Spleen (tissue), 11 donors: ENCODE measurements at regions not wholly inside any gene's neighbourhood (a gene's known extent, or its start where the extent isn't known, plus 50 kb on each side); places are given as distances from the start of the nearest gene placed in this dataset.

Source experiments
- DNase-seq: peaks from one replicate; pipeline ENCODE4 v3.0.0-alpha.2; 2020
- H3K27ac ChIP-seq, 8 donors: fragments of 200-600 bp; sonication (generic) in 7 of 8; 1 replicate in 4 of 8; 2 replicates in 4 of 8; pipeline versions ENCODE4 v1.5.0 to v1.8.0; 2016 to 2021; ENCODE audit warnings: inconsistent platforms in 4 of 8, mild to moderate bottlenecking in 4 of 8, moderate library complexity in 1 of 8
- H3K27me3 ChIP-seq, 7 donors: fragments of 200-600 bp; sonication (generic) in 6 of 7; replicated peaks in 1 of 7; 1 replicate in 4 of 7; 2 replicates in 3 of 7; pipeline versions ENCODE4 v1.5.0 to v1.8.0; 2016 to 2021; ENCODE audit warnings: inconsistent platforms in 3 of 7, mild to moderate bottlenecking in 1 of 7
- H3K36me3 ChIP-seq, 6 donors: fragments of 200-600 bp; sonication (generic) in 5 of 6; 1 replicate in 4 of 6; 2 replicates in 2 of 6; pipeline versions ENCODE4 v1.5.0 to v1.8.0; 2016 to 2021; ENCODE audit warnings: inconsistent platforms in 2 of 6
- H3K4me1 ChIP-seq, 6 donors: fragments of 200-600 bp; sonication (generic) in 5 of 6; 1 replicate in 3 of 6; 2 replicates in 3 of 6; pipeline versions ENCODE4 v1.5.0 to v1.8.0; 2016 to 2021; ENCODE audit warnings: inconsistent platforms in 3 of 6
- H3K4me3 ChIP-seq, 8 donors: fragments of 200-600 bp; sonication (generic) in 7 of 8; 1 replicate in 4 of 8; 2 replicates in 4 of 8; pipeline versions ENCODE4 v1.5.0 to v1.8.0; 2016 to 2021; ENCODE audit warnings: inconsistent platforms in 4 of 8, mild to moderate bottlenecking in 4 of 8, moderate library complexity in 2 of 8
- H3K9me3 ChIP-seq, 8 donors: fragments of 200-600 bp; sonication (generic) in 7 of 8; 1 replicate in 4 of 8; 2 replicates in 4 of 8; pipeline versions ENCODE4 v1.5.0 to v1.8.0; 2016 to 2021; ENCODE audit warnings: inconsistent platforms in 4 of 8
- POLR2A ChIP-seq, 3 donors: fragments of 450-650 bp; IDR thresholded peaks; one replicate each; pipeline ENCODE4 v1.5.1; 2017; ENCODE audit warnings: antibody characterized with exemption in 3 of 3, mild to moderate bottlenecking in 1 of 3
- POLR2AphosphoS5 ChIP-seq, 3 donors: sonication (generic); formaldehyde crosslinking; IDR thresholded peaks; one replicate each; pipeline ENCODE4 v1.5.1; 2017; ENCODE audit warnings: antibody characterized with exemption in 3 of 3
- WGBS, 5 donors: extraction: QIAGEN DNeasy Blood & Tissue Kit in 3 of 5; methylation state at CpG; one replicate each; pipeline versions ENCODE4 v1.1.5 to v1.1.7; 2013 to 2018; 5-methylcytosine and 5-hydroxymethylcytosine counted together
- intact Hi-C: fragments of 100-400 bp; cut with DNase I; formaldehyde crosslinking; loops from one replicate; pipeline ENCODE4 v1.15.0; 2023; ENCODE audit warnings: low total_unique reads
- TF ChIP-seq, protein P1 (sequence below), 11 experiments: fragments of 200-600 bp in 7 of 11; fragments of 450-650 bp in 4 of 11; sonication (generic) in 4 of 11; IDR thresholded peaks in 8 of 11; conservative IDR thresholded peaks in 3 of 11; 1 replicate in 7 of 11; 2 replicates in 4 of 11; pipeline versions ENCODE4 v1.4.0 to v1.8.0; 2016 to 2021; ENCODE audit warnings: antibody characterized with exemption in 11 of 11, inconsistent platforms in 4 of 11, mild to moderate bottlenecking in 1 of 11
- donor health status: healthy with polysubstance abuse.
- donor health status: DM: no; HTN: no; CAD: no; lungs with moderate emphysema.
- donor health status: DM: no; HTN: no; CAD: no.
- donor health status: Bipolar disorder and iron deficiency.
- donor health status: healthy.
- donor health status: DM: no; HTN: no; CAD: no.
- donor health status: DM: yes; HTN: yes; CAD: no.

GRCh38 chr5:125411071-125411743 is 664.8 kb upstream of the ZNF608 start:
- WGBS, 5 donors: 20 to 40% (median 28%) methylated on average over 4 of the region's 4 CpGs
- Histone ChIP-seq H3K9me3 (peaks cover 0 to 4% (median under 1%) of the 10 kb centered on the region in 8 donors), H3K4me1 (peaks cover 0 to 29% (median 16%) of the 10 kb centered on the region in 6 donors), H3K27ac (peak overlapping the region in 3 of 8 donors; percentile 0 to 35 (median 16)), H3K4me3 (peak overlapping the region in 2 of 8 donors; percentile 33 to 49), H3K27me3 (no peaks in the 10 kb centered on the region), H3K36me3 (no peaks in the 10 kb centered on the region)
- intact Hi-C loops: no loop called here
- no peak for TF ChIP-seq POLR2A (IDR thresholded peaks at IDR 0.05)
- no peak for TF ChIP-seq POLR2AphosphoS5 (IDR thresholded peaks at IDR 0.05)
- TF ChIP-seq, protein P1, sequence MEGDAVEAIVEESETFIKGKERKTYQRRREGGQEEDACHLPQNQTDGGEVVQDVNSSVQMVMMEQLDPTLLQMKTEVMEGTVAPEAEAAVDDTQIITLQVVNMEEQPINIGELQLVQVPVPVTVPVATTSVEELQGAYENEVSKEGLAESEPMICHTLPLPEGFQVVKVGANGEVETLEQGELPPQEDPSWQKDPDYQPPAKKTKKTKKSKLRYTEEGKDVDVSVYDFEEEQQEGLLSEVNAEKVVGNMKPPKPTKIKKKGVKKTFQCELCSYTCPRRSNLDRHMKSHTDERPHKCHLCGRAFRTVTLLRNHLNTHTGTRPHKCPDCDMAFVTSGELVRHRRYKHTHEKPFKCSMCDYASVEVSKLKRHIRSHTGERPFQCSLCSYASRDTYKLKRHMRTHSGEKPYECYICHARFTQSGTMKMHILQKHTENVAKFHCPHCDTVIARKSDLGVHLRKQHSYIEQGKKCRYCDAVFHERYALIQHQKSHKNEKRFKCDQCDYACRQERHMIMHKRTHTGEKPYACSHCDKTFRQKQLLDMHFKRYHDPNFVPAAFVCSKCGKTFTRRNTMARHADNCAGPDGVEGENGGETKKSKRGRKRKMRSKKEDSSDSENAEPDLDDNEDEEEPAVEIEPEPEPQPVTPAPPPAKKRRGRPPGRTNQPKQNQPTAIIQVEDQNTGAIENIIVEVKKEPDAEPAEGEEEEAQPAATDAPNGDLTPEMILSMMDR (IDR thresholded peaks at IDR 0.05 in 8 of 11, conservative IDR thresholded peaks at IDR 0.05 in 3 of 11): no peak
- no peak for DNase-seq

GRCh38 chr5:125411744-125412560 is 665.5 kb upstream of the ZNF608 start:
- WGBS, 5 donors: 37 to 56% (median 46%) methylated on average over 16 of the region's 16 CpGs
- no peaks in the 10 kb centered on the region for H3K27me3 ChIP-seq
- H3K9me3 ChIP-seq: no peaks in the 10 kb centered on the region
- H3K4me1 ChIP-seq: peaks cover 0 to 29% (median 16%) of the 10 kb centered on the region in 6 donors
- peak overlapping the region in 2 of 8 donors; percentile 33 to 49 for H3K4me3 ChIP-seq
- TF ChIP-seq POLR2A (IDR thresholded peaks at IDR 0.05) (no peak), POLR2AphosphoS5 (IDR thresholded peaks at IDR 0.05) (no peak)
- TF ChIP-seq, protein P1 (IDR thresholded peaks at IDR 0.05 in 8 of 11, conservative IDR thresholded peaks at IDR 0.05 in 3 of 11): no peak
- no peak for DNase-seq
- H3K27ac ChIP-seq: peak overlapping the region in 3 of 8 donors; percentile 0 to 35 (median 16)
- intact Hi-C loops: no loop called here
- H3K36me3 ChIP-seq: no peaks in the 10 kb centered on the region

DNA sequence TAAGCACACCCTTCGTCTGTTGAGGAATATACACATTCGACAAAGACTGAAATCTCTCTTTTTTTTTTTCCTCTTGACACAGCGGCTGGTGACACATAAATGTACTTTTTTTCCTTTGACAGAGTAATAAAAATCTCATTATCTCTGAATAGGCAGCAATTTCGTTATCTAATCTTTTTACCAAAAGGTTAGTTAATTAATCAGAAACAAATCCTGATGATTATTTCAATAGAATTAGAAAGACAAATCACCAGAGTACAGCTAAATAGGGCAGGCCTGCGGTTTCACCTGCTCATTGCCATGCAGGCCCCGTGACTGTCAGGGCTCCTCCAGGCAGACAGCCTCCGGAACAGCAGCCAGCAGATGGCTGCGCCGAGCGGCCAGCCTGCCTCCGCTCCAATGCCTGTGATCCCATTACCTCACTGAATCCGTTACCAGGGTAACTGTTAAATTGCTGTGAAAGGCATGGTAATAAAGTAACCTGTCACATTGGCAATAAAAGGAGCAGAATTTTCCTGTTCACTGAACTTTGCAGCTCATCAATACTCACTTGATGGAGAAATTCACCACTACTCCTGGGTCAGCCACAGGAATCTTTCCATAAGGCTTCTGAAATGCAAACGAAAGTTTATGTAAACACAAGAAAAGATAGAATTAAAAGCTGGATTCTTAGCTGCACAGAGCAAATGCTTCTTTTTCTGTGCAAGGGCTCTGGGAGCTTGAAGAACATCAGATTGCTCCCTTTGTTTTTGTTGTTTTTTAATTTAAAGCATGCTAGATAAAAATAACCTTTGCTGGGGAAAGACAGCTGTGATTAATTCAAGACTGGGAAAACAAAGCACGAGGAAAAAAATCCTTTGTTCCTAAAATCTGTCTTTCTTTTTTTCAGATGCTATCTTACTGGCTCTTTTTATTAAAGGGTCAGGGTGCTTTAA is 666.4 kb upstream of the ZNF608 start:
- peak; percentile 79 for DNase-seq
- H3K9me3 ChIP-seq: no peaks in the 10 kb centered on the region
- H3K27ac ChIP-seq: no peak overlapping the region
- H3K4me3 ChIP-seq: no peak overlapping the region
- intact Hi-C loops: no loop called here
- peaks cover 0 to 29% (median 16%) of the 10 kb centered on the region in 6 donors for H3K4me1 ChIP-seq
- H3K36me3 ChIP-seq: no peaks in the 10 kb centered on the region
- no peak for TF ChIP-seq POLR2AphosphoS5 (IDR thresholded peaks at IDR 0.05)
- TF ChIP-seq, protein P1 (IDR thresholded peaks at IDR 0.05 in 8 of 11, conservative IDR thresholded peaks at IDR 0.05 in 3 of 11): no peak
- no peak for TF ChIP-seq POLR2A (IDR thresholded peaks at IDR 0.05)
- 53 to 64% (median 57%) methylated on average over 14 of the region's 14 CpGs for WGBS, 5 donors
- no peaks in the 10 kb centered on the region for H3K27me3 ChIP-seq
